Thoracic aorta (tissue), 2 donors: ENCODE measurements at regions not wholly inside any gene's neighbourhood (a gene's known extent, or its start where the extent isn't known, plus 50 kb on each side); places are given as distances from the start of the nearest gene placed in this dataset.

Experiments used
- ATAC-seq: fragments of 150-250 bp; one replicate; pipeline ENCODE4 v1.8.0; 2017; ENCODE audit warnings: low read depth; ENCODE audit not compliant: insufficient number of reproducible peaks, low FRiP score
- DNase-seq: peaks from one replicate; pipeline ENCODE4 v3.0.0-alpha.2; 2020; ENCODE audit warnings: low spot score
- H3K27ac ChIP-seq, 2 donors: fragments of 200-600 bp; sonication (generic); 1 replicate in 1 of 2; 2 replicates in 1 of 2; pipeline ENCODE4 v1.5.1; 2016; ENCODE audit warnings: mild to moderate bottlenecking in 2 of 2, moderate library complexity in 2 of 2
- H3K27me3 ChIP-seq: fragments of 200-600 bp; sonication (generic); replicated peaks from 2 replicates; pipeline ENCODE4 v1.6.0; 2016; ENCODE audit warnings: mild to moderate bottlenecking; ENCODE audit not compliant: insufficient read depth
- H3K36me3 ChIP-seq: fragments of 200-600 bp; sonication (generic); one replicate; pipeline ENCODE4 v1.5.1; 2016
- H3K4me1 ChIP-seq, 2 donors: fragments of 200-600 bp; sonication (generic); 1 replicate in 1 of 2; 2 replicates in 1 of 2; pipeline versions ENCODE4 v1.5.1 to v1.6.0; 2016; ENCODE audit warnings: low read depth in 2 of 2, mild to moderate bottlenecking in 1 of 2; ENCODE audit not compliant: control insufficient read depth in 1 of 2
- H3K4me3 ChIP-seq: fragments of 200-600 bp; sonication (generic); 2 replicates; pipeline ENCODE4 v1.5.1; 2016; ENCODE audit warnings: mild to moderate bottlenecking
- H3K9me3 ChIP-seq: fragments of 200-600 bp; sonication (generic); 2 replicates; pipeline ENCODE4 v1.5.1; 2016
- TF ChIP-seq, protein P1 (sequence below): fragments of 200-600 bp; sonication (generic); IDR thresholded peaks from one replicate; pipeline ENCODE4 v1.5.1; 2019; ENCODE audit warnings: antibody characterized with exemption

DNA sequence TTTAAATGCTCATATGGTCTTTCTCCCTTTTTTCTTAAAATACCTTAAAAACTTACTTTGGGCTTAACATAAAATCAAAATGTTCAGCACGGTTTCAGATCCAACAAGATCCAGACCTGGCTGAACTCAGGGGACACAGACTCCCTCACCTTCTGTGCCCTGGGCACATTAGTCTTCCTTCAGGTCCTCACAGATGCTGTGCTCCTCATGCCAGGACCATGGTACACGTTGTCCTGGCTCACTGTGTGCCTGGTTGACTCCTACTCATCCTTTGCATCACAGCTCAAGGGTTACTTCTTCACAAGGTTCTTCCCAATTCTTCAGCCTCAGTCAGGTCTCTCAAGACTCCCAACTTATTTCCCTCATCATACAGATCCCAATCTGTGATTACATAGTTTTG, 73.6 kb upstream of the TCF21 start:
- Histone ChIP-seq H3K27me3 (no peaks in the 10 kb centered on the region), H3K4me3 (no peak overlapping the region), H3K27ac (peak overlapping the region; percentile 31 to 56), H3K9me3 (no peaks in the 10 kb centered on the region), H3K4me1 (peaks cover 7 to 40% of the 10 kb centered on the region in 2 donors), H3K36me3 (no peaks in the 10 kb centered on the region)
- TF ChIP-seq, protein P1, sequence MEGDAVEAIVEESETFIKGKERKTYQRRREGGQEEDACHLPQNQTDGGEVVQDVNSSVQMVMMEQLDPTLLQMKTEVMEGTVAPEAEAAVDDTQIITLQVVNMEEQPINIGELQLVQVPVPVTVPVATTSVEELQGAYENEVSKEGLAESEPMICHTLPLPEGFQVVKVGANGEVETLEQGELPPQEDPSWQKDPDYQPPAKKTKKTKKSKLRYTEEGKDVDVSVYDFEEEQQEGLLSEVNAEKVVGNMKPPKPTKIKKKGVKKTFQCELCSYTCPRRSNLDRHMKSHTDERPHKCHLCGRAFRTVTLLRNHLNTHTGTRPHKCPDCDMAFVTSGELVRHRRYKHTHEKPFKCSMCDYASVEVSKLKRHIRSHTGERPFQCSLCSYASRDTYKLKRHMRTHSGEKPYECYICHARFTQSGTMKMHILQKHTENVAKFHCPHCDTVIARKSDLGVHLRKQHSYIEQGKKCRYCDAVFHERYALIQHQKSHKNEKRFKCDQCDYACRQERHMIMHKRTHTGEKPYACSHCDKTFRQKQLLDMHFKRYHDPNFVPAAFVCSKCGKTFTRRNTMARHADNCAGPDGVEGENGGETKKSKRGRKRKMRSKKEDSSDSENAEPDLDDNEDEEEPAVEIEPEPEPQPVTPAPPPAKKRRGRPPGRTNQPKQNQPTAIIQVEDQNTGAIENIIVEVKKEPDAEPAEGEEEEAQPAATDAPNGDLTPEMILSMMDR, result no peak
- ATAC-seq (no peak), DNase-seq (no peak)

GRCh38 chr6:133816171-133816570, 72.7 kb upstream of the TCF21 start:
- H3K9me3 ChIP-seq, result no peaks in the 10 kb centered on the region
- H3K27ac ChIP-seq, result peak overlapping the region; percentile 31 to 37
- peaks cover 7 to 40% of the 10 kb centered on the region in 2 donors for H3K4me1 ChIP-seq
- ATAC-seq, result no peak
- TF ChIP-seq, protein P1, result no peak
- no peaks in the 10 kb centered on the region for H3K36me3 ChIP-seq
- DNase-seq, result no peak
- H3K4me3 ChIP-seq, result peak overlapping the region; percentile 5
- no peaks in the 10 kb centered on the region for H3K27me3 ChIP-seq

DNA sequence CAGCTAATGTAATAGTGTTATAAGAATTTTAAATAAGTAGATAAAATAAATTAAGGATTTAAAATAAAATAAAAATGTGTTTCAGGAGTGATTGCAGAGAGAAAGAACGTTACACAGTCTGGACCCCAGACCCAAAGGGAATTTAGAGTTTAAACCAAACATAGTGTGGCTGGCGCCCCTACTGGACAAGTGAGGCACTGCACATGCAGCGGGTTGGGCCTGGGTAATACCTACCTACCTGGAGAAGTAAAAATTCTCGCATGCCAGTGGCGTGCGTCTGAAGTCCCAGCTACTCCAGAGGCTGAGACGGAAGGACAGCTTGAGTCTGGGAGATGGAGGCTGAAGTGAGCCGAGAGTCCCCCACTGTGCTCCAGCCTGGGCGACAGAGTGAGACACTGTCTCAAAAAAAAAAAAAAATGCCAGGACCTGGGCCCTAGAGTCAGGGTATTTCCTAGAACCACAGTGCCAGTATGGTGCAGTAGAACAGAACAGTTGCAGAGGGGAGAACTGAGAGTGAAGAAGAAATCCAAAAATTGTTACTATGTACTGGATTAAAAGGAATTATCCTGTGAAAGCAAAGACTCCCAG, 71.4 kb upstream of the TCF21 start:
- H3K27ac ChIP-seq, result no peak overlapping the region
- DNase-seq (no peak), ATAC-seq (no peak)
- peaks cover 7 to 40% of the 10 kb centered on the region in 2 donors for H3K4me1 ChIP-seq
- H3K4me3 ChIP-seq, result no peak overlapping the region
- H3K36me3 ChIP-seq, result no peaks in the 10 kb centered on the region
- no peaks in the 10 kb centered on the region for H3K27me3 ChIP-seq
- no peaks in the 10 kb centered on the region for H3K9me3 ChIP-seq
- TF ChIP-seq, protein P1, result peak; percentile 30

DNA sequence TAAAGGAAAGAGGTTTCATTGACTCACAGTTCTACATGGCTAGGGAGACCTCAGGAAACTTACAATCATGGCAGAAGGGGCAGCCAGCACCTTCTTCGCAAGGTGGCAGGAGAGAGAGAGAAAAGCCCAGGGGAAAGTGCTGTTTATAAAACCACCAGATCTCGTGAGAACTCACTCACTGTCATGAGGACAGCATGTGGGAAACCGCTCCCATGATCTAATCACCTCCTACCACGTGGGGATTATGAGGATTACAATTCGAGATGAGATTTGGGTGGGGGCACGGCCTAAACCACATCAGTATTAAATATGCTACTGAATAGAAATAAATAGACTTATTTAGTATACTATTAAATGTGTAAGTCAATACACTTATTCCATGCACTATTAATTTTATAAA, 70.6 kb upstream of the TCF21 start:
- Histone ChIP-seq H3K27ac (no peak overlapping the region), H3K4me1 (peaks cover 7 to 33% of the 10 kb centered on the region in 2 donors), H3K4me3 (no peak overlapping the region), H3K27me3 (no peaks in the 10 kb centered on the region), H3K36me3 (no peaks in the 10 kb centered on the region), H3K9me3 (no peaks in the 10 kb centered on the region)
- TF ChIP-seq, protein P1, result no peak
- ATAC-seq (no peak), DNase-seq (no peak)

DNA sequence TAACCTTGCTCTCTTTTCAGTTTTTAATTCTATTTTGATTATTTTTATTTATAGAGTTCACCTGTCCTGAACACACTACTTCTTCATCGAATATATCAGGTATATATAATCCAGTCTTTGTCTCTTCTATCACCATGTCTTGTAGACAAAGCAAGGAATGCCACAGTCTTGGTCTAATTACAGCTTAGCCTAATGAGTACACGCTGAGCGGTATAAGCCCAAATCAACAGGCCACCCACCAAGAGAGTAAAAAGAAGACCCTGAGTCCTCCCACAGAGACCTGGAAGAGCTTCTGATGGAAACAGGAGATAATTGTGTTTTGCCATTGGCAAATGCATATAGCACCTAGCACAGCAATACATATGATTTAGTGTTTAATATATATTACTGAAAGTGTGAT, 68.7 kb upstream of the TCF21 start:
- H3K27ac ChIP-seq, result no peak overlapping the region
- H3K4me1 ChIP-seq, result peaks cover 7 to 17% of the 10 kb centered on the region in 2 donors
- H3K27me3 ChIP-seq, result no peaks in the 10 kb centered on the region
- H3K36me3 ChIP-seq, result no peaks in the 10 kb centered on the region
- no peak for DNase-seq
- TF ChIP-seq, protein P1, result no peak
- no peak for ATAC-seq
- H3K9me3 ChIP-seq, result no peaks in the 10 kb centered on the region
- H3K4me3 ChIP-seq, result no peak overlapping the region
